ENCODE measurements at regions not wholly inside any gene's neighbourhood (a gene's known extent, or its start where the extent isn't known, plus 50 kb on each side); places are given as distances from the start of the nearest gene placed in this dataset.

GRCh38 chrX:104310090-104310489 lies 55.4 kb upstream of the ESX1 start:
- ChIA-PET CTCF (no interaction called here), POLR2A (ENCODE audit: low non-redundant PET) (no interaction called here)
- DNase-seq (ENCODE audit: low spot score) = peak; percentile 43
- TF ChIP-seq EZH2 (IDR thresholded peaks at IDR 0.05; ENCODE audit: borderline replicate concordance, low read depth, low read length, poor library complexity, severe bottlenecking) (no peak), CTCF (conservative IDR thresholded peaks at IDR 0.05; ENCODE audit: low read depth, low read length) (peak; percentile 51)
- H3K9me3 ChIP-seq (ENCODE audit: low read depth, low read length, poor library complexity, severe bottlenecking) = no peaks in the 10 kb centered on the region
- intact Hi-C loops (cut with micrococcal nuclease; ENCODE audit: unreplicated experiment) = no loop called here
- H3K4me1 ChIP-seq (ENCODE audit: insufficient read depth, low read length, poor library complexity, severe bottlenecking) = no peaks in the 10 kb centered on the region
- H3K36me3 ChIP-seq (ENCODE audit: insufficient read depth, low read length, poor library complexity, severe bottlenecking) = no peaks in the 10 kb centered on the region
- no peak overlapping the region for H3K27ac ChIP-seq (ENCODE audit: low read depth, low read length, poor library complexity, severe bottlenecking)
- no peaks in the 10 kb centered on the region for H3K27me3 ChIP-seq (replicated peaks; ENCODE audit: insufficient read depth, low read depth, low read length, poor library complexity)
- H3K4me3 ChIP-seq (ENCODE audit: low read depth, low read length, poor library complexity, severe bottlenecking) = no peak overlapping the region
- BruUV-seq (replicated peaks) = no TSS peak

DNA sequence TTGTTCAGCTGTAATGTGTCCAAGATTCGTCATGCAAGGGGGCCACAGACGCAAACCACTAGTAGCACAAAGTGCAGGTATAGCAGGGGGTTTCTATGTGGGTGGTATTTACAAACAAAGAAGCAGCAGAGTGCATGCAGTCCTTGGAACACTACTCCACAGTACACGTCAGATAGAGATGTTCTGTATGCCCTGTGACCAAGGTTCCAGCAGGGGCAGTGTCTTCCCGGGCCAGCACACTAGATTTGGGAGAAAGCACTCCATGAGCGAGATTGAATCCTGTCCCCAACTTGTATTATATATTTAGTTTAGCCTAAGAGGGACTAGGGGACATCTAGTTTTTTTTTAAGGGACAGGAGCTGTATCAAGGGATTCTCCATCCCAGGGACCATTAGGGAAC lies 54.4 kb upstream of the ESX1 start:
- no peak for DNase-seq (ENCODE audit: low spot score)
- BruUV-seq (replicated peaks) = no TSS peak
- Histone ChIP-seq H3K9me3 (ENCODE audit: low read depth, low read length, poor library complexity, severe bottlenecking) (no peaks in the 10 kb centered on the region), H3K36me3 (ENCODE audit: insufficient read depth, low read length, poor library complexity, severe bottlenecking) (no peaks in the 10 kb centered on the region), H3K27ac (ENCODE audit: low read depth, low read length, poor library complexity, severe bottlenecking) (no peak overlapping the region), H3K4me1 (ENCODE audit: insufficient read depth, low read length, poor library complexity, severe bottlenecking) (no peaks in the 10 kb centered on the region), H3K4me3 (ENCODE audit: low read depth, low read length, poor library complexity, severe bottlenecking) (no peak overlapping the region), H3K27me3 (replicated peaks; ENCODE audit: insufficient read depth, low read depth, low read length, poor library complexity) (no peaks in the 10 kb centered on the region)
- ChIA-PET CTCF (no interaction called here), POLR2A (ENCODE audit: low non-redundant PET) (no interaction called here)
- intact Hi-C loops (cut with micrococcal nuclease; ENCODE audit: unreplicated experiment) = no loop called here
- no peak for TF ChIP-seq EZH2 (IDR thresholded peaks at IDR 0.05; ENCODE audit: borderline replicate concordance, low read depth, low read length, poor library complexity, severe bottlenecking)
- TF ChIP-seq CTCF (conservative IDR thresholded peaks at IDR 0.05; ENCODE audit: low read depth, low read length) = no peak

- no peak for TF ChIP-seq EZH2 (IDR thresholded peaks at IDR 0.05; ENCODE audit: borderline replicate concordance, low read depth, low read length, poor library complexity, severe bottlenecking)
- TF ChIP-seq CTCF (conservative IDR thresholded peaks at IDR 0.05; ENCODE audit: low read depth, low read length) = no peak
- H3K27me3 ChIP-seq (replicated peaks; ENCODE audit: insufficient read depth, low read depth, low read length, poor library complexity) = no peaks in the 10 kb centered on the region
- DNase-seq (ENCODE audit: low spot score) = no peak
- H3K27ac ChIP-seq (ENCODE audit: low read depth, low read length, poor library complexity, severe bottlenecking) = no peak overlapping the region
- ChIA-PET POLR2A (ENCODE audit: low non-redundant PET) (no interaction called here), CTCF (no interaction called here)
- no peaks in the 10 kb centered on the region for H3K4me1 ChIP-seq (ENCODE audit: insufficient read depth, low read length, poor library complexity, severe bottlenecking)
- intact Hi-C loops (cut with micrococcal nuclease; ENCODE audit: unreplicated experiment) = no loop called here
- H3K4me3 ChIP-seq (ENCODE audit: low read depth, low read length, poor library complexity, severe bottlenecking) = no peak overlapping the region
- H3K36me3 ChIP-seq (ENCODE audit: insufficient read depth, low read length, poor library complexity, severe bottlenecking) = no peaks in the 10 kb centered on the region
- no TSS peak for BruUV-seq (replicated peaks)
- no peaks in the 10 kb centered on the region for H3K9me3 ChIP-seq (ENCODE audit: low read depth, low read length, poor library complexity, severe bottlenecking)
Observed at GRCh38 chrX:104307341-104307740, 52.6 kb upstream of the ESX1 start.
